Renal pelvis (tissue), 1 donor: ENCODE measurements at regions not wholly inside any gene's neighbourhood (a gene's known extent, or its start where the extent isn't known, plus 50 kb on each side); places are given as distances from the start of the nearest gene placed in this dataset.
"Not testable (repeated sequence)": the region's sequence is repeated elsewhere in the genome, so short reads cannot be mapped to it uniquely, and the experiment has no call there.

Experiments
- DNase-seq: peaks from one replicate; pipeline ENCODE4 v3.0.0-alpha.2; 2013

DNA sequence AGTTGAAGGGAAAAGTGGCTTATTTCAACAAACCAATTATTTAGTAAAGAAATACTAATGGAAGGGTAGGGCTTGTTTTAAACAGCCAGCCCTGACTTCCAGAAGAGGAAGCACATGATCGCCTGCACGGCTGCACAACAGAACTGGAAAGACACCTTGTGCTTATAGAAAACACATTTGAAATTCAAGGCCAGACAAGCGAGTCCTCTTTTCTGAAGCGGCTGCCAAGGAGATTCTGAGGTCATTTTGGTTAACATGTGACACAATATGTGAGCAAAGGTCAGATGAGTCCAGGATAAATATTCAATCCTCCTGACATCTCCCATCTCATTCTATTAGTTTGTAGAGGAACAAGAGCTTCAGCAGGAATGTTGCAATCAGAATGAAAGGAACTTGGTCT, 461.4 kb upstream of the ST8SIA4 start:
- no peak for DNase-seq

DNA sequence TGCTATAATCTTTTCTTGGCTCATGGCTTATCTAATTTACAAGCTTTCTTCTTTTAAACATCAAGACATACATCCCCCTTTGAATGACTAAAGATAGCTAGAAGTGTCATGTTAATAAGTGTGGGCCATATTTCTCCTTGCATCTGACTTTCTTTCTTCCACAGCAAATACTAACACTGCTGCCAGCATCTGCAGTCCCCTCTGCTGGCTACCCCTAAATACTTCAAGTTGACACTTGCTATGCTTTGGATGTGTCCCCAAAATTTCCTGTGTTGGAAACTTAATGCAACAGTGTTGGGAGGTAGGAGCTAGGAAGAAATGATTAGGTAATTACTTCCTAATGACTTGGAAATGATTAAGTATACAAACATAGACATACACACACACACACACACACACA, 459.0 kb upstream of the ST8SIA4 start:
- no peak for DNase-seq

DNA sequence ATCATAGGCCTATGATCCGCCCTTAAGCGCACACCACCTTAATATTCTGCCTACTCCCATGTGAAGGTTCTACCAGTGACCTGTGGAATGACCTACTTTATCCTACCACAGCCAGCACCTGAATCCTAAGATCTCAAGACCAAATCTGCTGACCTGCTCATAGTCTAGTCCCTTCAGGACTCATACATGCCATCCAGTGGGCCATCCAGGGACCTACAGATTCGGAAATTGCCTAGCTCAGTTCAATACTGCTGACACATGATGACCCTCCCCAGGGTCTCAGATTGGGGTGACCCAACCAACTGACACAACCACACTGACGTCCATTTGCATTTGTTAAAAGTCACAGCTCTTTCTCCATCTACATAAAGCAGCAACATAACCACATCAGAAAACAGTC, 443.8 kb upstream of the ST8SIA4 start:
- no peak for DNase-seq

DNA sequence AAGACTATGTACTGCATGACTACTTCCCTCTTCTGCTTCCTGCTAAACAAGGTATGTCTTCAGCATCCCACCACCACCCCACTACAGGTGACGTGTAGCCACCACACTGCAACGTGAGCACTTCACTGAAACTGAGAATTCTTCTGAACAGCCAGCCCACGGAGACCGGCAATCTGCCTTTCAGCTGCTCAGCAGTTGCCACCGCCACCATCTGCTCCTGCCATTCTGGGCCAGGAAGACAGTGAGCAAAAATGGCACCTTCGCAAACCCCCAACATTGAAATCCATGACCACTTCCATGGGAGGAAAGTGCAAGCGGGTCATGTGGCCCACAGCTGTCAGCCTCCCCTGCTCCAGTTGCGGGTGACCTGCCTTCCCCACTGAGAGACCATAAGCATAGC, 443.4 kb upstream of the ST8SIA4 start:
- no peak for DNase-seq

DNA sequence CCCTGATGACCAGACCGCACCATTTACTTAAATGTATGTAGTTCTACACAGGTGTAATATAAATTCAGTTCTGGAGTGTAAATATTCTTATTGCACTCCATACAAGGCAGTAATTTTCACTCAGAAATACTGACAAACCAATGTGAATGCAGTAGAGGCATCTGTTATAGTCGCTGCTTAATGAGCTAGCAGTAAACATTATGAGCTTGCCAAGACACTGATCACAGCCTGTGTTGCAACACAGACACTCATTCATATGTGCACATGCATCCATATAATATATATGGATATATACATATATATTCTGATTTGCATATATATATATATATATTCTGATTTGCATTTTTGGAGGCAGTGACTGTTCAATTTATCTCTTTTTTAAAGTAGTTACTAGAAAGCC, 435.1 kb upstream of the ST8SIA4 start:
- DNase-seq: no peak

DNA sequence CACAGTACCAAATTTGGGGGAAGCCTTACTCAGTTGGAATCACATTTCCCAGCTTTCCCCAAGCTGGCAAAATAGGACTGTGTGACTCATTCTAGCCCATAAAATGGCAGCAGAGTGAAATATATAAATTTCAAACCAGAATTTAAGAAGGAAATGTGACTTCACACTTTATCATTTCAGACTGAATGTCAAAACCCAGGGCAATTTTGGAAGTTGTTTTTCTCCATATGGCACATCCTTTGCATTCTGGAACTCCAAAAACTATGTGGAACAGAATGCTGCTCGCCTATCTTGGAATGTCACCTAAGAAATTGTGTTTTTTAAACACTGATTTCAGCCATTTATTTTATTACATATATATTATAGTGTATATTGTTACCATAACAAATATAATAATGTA, 424.7 kb upstream of the ST8SIA4 start:
- no peak for DNase-seq

DNA sequence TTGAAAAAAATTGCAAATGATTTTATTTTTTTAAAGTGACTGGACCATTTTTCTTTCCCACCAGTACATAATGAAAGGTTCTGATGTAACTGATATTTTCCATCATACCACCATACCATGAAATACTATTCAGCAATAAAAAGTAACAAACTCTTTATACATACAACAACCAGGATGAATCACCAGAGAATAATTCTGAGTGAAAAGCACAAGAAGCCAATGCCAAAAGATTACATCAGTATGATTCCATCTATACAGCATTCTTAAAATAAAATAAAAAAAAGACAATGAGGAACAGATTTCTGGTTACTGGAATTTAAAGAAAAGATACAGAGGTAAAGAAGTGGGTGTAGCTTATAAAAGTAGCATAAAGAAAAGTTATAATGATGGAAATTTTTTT, 423.7 kb upstream of the ST8SIA4 start:
- no peak for DNase-seq

DNA sequence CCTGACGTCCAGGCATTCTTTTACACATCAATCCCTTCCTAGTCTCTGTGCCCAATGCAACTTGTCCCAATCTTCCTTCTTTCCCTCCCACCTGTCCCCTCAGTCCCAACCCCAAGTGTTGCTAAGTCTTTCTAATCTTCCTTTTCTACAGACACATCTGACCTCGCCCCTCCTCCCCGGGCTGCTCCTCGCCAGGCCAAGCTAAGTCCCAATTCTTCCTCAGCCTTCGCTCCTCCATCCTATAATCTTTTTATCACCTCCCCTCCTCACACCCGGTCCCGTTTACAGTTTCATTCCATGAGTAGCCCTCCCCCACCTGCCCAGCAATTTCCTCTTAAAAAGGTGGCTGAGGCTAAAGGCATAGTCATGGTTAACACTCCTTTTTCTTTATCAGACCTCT, 413.3 kb upstream of the ST8SIA4 start:
- DNase-seq: not testable (repeated sequence)

DNA sequence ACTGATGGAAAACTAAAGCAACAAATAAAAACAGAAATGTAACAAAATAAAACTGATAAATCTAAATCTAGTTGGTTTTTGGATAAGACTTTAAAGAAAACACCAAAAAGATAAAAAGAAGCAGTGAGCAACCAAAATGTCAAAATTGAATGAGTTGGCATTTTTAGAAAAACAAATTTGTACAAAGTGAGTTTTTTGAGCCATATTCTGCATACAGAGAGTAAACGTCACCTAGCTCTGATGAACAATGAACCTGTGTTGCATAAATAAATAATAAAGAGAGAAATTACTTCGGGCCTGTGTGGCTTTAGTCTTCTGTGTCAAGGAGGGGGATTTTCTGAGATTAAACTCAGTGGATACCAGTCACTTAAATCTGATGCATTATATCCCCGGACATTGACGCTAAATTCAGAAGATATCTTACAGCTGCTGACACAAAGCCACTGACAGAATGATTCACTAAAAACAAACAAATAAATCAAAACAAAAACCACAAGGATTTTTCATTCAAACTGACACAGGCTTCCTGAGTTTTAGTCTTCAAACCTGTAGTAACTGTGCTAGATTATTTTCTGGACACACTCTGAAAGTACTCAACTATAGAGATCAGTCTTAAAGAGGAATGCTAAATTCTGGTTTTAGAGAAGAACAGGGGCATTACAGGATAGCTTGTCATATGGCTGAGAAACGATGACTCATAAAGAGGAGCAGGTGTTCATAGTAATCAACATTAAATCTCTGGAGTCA, 403.5 kb upstream of the ST8SIA4 start:
- DNase-seq: no peak

DNA sequence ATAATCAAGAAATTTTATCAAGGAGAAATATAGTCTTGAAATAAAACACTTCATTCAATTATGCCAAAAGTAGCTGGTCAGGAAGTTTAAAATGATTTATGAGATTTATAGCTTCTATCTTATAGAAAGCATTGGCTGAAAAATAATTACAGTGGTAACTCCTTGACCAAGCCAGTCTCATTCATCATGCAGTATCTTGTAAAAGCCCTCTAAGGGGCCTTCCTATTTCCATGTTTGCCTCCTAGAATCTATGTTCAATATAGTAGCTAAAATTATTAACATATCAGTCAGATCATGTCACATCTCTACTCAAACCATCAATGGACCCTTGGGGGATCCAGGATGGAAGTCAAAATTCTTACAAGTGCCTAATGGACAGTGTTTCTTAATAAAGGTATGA, 393.4 kb upstream of the ST8SIA4 start:
- DNase-seq: no peak

DNA sequence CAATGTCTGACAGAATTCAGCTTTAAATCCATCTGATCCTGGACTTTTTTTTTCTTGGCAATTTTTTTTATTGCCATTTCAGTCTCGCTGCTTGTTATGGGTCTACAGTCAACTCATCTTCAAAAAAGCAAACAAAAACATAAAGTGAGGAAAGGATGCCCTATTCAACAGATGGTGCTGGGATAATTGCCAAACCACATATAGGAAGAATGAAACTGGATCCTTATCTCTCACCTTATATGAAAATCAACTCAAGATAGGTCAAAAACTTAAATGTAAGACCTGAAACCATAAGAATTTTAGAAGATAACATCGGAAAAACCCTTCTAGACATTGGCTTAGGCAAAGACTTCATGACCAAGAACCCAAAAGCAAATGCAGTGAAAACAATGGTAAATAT, 389.1 kb upstream of the ST8SIA4 start:
- DNase-seq: no peak

DNA sequence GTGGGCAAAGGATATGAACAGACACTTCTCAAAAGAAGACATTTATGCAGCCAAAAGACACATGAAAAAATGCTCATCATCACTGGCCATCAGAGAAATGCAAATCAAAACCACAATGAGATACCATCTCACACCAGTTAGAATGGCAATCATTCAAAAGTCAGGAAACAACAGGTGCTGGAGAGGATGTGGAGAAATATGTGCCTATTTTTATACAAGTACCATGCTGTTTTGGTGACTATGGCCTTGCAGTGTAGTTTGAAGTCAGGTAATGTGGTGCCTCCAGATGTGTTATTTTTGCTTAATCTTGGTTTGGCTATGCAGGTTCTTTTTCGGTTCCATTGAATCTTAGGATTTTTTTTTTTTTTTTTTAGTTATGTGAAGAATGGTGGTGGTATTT, 387.7 kb upstream of the ST8SIA4 start:
- not testable (repeated sequence) for DNase-seq

DNA sequence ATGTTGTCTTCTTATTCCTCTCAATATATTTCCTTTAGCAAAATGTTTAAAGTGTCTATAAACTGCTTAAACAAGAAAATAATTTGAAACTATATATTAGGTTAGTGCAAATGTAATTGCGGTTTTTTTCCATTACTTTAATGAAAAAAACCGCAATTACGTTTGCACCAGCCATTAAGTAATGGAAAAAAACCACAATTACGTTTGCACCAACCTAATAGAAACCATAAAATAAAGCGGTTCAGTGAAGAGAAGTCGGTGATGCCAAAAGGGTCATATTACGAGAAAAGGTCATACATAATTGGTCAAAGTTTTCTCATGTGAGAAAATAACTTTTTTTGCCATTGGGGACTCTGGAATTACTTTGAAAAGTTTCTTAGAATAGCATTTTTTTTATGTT, 385.6 kb upstream of the ST8SIA4 start:
- DNase-seq: no peak

DNA sequence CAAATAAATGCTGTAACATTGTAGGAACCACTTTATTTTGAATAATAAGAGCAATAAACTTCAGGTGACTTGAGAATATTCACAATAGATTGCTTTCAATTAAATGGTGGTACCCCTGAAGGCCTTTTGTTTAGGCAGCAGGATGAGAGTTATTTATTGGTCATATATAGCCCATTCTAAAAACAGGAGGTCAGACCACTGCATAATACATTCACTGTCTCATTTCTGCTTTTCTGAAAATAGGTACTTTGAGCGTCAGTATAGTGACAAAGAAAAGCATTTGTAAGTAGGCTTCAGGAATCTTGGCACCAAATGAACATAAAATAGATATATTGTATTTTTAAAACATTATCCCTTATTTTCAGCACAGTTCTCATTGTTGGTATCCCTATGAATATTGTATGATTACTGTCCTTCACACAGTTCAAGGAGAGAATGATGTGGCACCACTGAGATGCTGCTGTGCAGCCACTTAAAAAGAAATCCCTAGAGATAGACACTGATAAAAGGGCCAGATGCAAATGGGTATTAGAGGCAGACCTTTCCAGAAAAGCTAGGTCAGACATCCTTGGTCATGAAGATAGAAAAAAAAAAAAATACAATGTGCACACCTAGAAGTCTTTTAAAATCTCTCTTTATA, 381.8 kb upstream of the ST8SIA4 start:
- no peak for DNase-seq

DNA sequence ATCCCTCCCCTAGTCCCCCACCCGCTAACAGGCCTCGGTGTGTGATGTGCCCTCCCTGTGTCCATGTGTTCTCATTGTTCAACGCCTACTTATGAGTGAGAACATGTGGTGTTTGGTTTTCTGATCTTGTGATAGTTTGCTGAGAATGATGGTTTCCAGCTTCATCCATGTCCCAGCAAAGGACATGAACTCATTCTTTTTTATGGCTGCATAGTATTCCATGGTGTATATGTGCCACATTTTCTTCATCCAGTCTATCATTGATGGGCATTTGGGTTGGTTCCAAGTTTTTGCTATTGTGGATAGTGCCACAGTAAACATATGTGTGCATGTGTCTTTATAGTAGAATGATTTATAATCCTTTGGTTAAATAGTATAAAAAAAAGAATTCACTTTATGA, 380.9 kb upstream of the ST8SIA4 start:
- not testable (repeated sequence) for DNase-seq

DNA sequence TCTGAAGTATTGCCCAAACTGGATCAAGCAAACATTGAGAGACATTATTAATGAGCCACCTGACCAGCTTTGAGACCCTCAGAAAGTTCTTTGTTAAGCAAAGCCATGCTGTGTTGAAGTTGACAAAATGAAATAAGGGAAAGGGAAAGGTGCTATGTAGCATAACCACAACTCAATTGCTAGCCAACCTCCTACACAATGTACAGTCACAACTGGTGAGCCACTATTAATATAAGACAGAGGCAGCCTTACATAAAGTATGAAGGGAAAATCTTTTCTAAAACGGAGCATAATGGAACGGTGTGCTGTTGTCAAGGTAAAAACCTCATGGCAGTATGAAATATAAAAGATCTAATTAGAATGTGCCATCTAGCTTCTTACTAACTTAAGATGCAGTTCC, 375.8 kb upstream of the ST8SIA4 start:
- DNase-seq: no peak

DNA sequence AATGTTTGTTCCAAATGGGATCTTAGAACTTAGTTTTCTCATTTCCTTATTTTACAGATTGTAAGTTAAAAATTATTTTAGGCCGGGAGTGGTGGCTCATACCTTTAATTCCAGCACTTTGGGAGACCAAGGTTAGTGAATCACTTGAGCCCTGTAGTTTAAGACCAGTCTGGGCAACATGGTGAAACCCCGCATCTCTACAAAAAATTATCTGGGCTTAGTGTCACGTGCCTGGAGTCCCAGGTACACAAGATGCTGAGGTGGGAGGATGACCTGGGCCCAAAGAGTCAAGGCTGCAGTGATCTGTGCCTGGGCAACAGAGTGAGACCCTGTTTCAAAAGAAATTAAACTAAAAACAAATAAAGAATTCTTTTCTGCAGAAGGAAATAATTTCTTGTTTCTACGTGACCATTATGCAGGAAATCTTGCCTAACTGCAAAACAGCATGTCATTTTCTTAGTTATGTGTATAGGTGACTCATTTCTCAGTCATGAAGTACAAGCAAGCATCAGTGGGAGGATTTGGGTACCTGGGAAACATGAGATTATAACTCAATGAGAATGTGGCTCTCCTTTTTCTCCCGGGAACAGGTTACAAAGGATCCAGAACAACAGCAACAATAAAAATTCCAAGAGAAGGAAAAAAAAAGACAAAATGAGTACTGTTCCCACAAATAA, 375.1 kb upstream of the ST8SIA4 start:
- DNase-seq: no peak

DNA sequence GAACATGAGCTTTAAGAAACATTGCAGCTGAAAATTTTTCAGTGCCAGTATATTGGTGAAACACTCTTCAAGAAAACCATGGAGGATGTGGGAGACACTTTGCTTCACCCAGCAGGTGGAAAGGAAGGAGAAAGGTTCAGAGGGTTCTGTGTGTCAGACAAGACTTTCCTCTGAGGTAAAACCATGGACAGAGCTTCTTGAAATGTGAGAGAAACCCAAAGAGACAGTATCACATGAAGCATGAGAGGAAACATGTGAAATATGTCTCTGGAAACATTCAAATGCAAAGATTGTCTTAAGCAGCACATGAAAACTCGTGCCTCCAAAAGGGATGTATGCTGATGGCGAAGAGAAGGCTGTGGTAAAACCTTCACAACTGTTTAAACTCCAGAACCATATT, 368.9 kb upstream of the ST8SIA4 start:
- DNase-seq: no peak

DNA sequence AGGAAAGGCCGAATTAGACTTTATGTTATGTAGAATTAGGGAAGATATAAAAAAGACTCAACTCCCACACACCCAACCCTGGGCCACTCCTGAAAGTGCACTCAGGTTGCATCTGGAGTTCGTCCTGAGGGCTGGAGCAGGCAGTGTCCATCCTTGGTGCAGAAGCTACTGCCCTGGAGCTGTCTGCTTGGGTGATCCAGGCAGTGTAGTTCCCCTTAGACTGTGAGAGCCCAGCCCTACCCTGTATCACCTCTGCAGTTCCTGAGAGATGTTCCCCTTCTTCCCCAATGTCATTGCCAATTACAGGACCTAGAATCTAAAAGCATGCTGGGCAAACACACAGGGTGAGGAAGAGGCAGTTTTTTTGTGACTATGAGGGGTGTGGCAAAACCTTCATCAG, 368.3 kb upstream of the ST8SIA4 start:
- no peak for DNase-seq

DNA sequence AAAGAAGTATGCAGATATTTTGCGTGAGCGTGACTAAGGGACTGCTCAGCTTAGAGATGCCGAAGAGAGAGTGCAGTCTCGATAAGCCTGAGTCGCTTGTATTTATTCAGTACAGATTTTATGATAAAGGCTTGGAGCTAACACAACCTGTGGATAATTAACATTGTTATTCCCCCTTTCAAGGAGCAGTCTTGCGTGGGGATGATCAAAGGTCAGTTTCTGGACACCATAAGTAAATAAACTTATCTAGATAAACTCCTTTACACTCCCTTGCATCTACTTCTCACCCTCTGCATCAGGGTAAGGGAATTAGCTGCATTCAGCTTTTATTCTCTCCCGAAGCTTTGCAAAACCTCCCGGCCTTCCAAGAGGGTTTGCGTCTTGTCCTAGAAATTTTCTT, 357.8 kb upstream of the ST8SIA4 start:
- DNase-seq: no peak

DNA sequence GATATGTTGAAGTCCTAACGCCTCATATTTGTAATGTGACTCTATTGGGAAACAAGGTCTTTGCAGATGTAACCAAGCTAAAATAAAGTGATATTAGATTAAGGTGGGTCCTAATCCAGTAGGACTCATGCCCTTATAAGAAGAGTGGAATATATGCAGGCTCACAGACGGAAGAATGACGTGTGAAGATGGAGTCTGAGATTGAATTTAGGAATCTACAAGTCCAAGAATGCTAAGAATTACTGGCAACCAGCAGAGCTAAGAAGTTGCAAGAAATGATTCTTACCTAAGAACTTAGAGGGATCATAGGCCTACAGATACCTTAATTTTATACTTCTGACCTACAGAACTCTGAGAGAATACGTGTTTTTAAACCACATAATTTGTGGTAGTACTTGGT, 350.0 kb upstream of the ST8SIA4 start:
- no peak for DNase-seq

DNA sequence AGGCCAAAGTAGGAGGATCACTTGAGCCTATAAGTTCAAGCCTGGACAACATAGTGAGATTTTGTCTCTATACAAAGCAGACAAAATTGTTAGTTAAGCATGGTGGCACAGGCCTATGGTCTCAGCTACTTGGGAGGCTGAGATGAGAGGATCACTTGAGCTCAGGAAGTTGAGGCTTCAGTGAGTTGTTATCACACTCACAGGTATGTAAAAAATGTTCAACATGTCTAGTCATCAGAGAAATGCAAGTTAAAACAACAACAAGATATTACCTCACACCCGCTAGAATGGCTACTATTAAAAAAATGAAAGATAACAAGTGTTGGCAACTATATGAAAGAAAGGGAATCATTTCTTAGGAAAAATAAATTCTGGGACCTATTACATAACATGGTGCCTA, 341.5 kb upstream of the ST8SIA4 start:
- no peak for DNase-seq

DNA sequence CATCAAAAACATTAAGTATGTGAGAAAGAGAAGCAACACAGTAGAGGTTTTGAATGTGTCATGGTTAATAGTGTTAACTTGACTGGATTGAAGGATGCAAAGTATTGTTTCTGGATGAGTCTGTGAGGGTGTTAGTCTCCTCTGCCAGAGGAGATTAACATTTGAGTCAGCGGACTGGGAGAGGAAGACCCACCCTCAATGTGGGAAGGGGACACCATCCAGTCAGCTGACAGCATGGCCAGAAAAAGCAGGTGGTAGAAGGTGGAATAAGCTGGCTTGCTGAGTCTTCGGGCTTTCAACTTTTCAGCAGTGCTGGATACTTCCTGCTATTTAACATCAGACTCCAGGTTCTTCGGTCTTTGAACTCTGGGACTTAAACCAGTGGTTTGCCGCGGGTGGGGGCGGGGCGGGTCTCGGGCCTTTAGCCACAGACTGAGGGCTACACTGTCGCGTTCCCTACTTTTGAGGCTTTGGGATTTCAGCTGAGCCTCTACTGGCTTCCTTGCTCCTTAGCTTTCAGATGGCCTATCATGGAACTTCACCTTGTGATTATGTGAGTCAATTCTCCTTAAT, 309.9 kb upstream of the ST8SIA4 start:
- no peak for DNase-seq
